ENCODE measurements at regions not wholly inside any gene's neighbourhood (a gene's known extent, or its start where the extent isn't known, plus 50 kb on each side); places are given as distances from the start of the nearest gene placed in this dataset.

GRCh38 chr5:159705948-159706347 is 210.3 kb upstream of the ADRA1B start:
- no peak for TF ChIP-seq CTCF (IDR thresholded peaks at IDR 0.05 in 2 of 3, conservative IDR thresholded peaks at IDR 0.05 in 1 of 3; ENCODE audit: control insufficient read depth in 2 of 3, extremely low read depth in 1 of 3, insufficient read depth in 1 of 3, low read depth in 3 of 3, low read length in 3 of 3)
- TF ChIP-seq NR2C2 (IDR thresholded peaks at IDR 0.05; ENCODE audit: borderline replicate concordance, control insufficient read depth, insufficient read length, low read depth) = no peak
- TF ChIP-seq ZZZ3 (IDR thresholded peaks at IDR 0.05; ENCODE audit: control insufficient read depth, insufficient read length, low read depth) = no peak
- no peak for TF ChIP-seq KDM1A (IDR thresholded peaks at IDR 0.05; ENCODE audit: borderline replicate concordance)
- TF ChIP-seq EP300 (IDR thresholded peaks at IDR 0.05; ENCODE audit: borderline replicate concordance in 1 of 2, control insufficient read depth in 1 of 2, low read depth in 2 of 2, low read length in 2 of 2) = no peak
- TF ChIP-seq ZNF274 (IDR thresholded peaks at IDR 0.05; ENCODE audit: insufficient read depth, insufficient read length) = no peak
- no peak for TF ChIP-seq POLR2A (IDR thresholded peaks at IDR 0.05; ENCODE audit: low read depth, low read length)
- no peak for TF ChIP-seq BCL3 (IDR thresholded peaks at IDR 0.05; ENCODE audit: borderline replicate concordance, insufficient read depth, low read depth, low read length, poor library complexity, severe bottlenecking)
- no peak for TF ChIP-seq RAD21 (IDR thresholded peaks at IDR 0.05; ENCODE audit: insufficient read depth, low read depth, low read length)
- no peak for TF ChIP-seq EZH2 (IDR thresholded peaks at IDR 0.05; ENCODE audit: borderline replicate concordance, control insufficient read depth, low read depth, low read length)
- no peak for TF ChIP-seq CEBPZ (IDR thresholded peaks at IDR 0.05; ENCODE audit: low read depth, low read length)
- no peak for TF ChIP-seq SREBF1 (IDR thresholded peaks at IDR 0.05; ENCODE audit: low read length)
- no peak for TF ChIP-seq CHD1 (IDR thresholded peaks at IDR 0.05; ENCODE audit: low read depth, low read length)

All from GM12878 (cell line).